HCEC 1CT (cell line): ENCODE measurements at regions not wholly inside any gene's neighbourhood (a gene's known extent, or its start where the extent isn't known, plus 50 kb on each side); places are given as distances from the start of the nearest gene placed in this dataset.

Experiments used
- DNase-seq: peaks from one replicate; pipeline ENCODE4 v3.0.0-alpha.2; 2017

GRCh38 chr1:239539051-239539450 is 152.7 kb downstream of the CHRM3 start:
- DNase-seq: no peak

- no peak for DNase-seq
Observed at GRCh38 chr1:239539812-239540211, 153.4 kb downstream of the CHRM3 start.

- no peak for DNase-seq
Observed at GRCh38 chr1:239543873-239544272, 157.5 kb downstream of the CHRM3 start.

GRCh38 chr1:239545466-239545865 is 159.1 kb downstream of the CHRM3 start:
- no peak for DNase-seq

- no peak for DNase-seq
Observed at GRCh38 chr1:239547987-239548386, 161.6 kb downstream of the CHRM3 start.

GRCh38 chr1:239550178-239550577 is 163.8 kb downstream of the CHRM3 start:
- no peak for DNase-seq

GRCh38 chr1:239555350-239555749 is 169.0 kb downstream of the CHRM3 start:
- DNase-seq: no peak

- no peak for DNase-seq
Observed at GRCh38 chr1:239558559-239558958, 172.2 kb downstream of the CHRM3 start.

GRCh38 chr1:239558991-239559390 is 172.6 kb downstream of the CHRM3 start:
- no peak for DNase-seq

GRCh38 chr1:239560921-239561320 is 174.6 kb downstream of the CHRM3 start:
- DNase-seq: no peak

- no peak for DNase-seq
Observed at GRCh38 chr1:239562095-239562494, 175.7 kb downstream of the CHRM3 start.

- no peak for DNase-seq
Observed at GRCh38 chr1:239563681-239564080, 177.3 kb downstream of the CHRM3 start.

- DNase-seq: no peak
Observed at GRCh38 chr1:239566074-239566473, 179.7 kb downstream of the CHRM3 start.

GRCh38 chr1:239570878-239571277 is 184.5 kb downstream of the CHRM3 start:
- DNase-seq: no peak

GRCh38 chr1:239572183-239572582 is 185.8 kb downstream of the CHRM3 start:
- DNase-seq: no peak

GRCh38 chr1:239574112-239574511 is 187.7 kb downstream of the CHRM3 start:
- no peak for DNase-seq

- DNase-seq: no peak
Observed at GRCh38 chr1:239575113-239575512, 188.7 kb downstream of the CHRM3 start.

- no peak for DNase-seq
Observed at GRCh38 chr1:239583536-239583935, 197.2 kb downstream of the CHRM3 start.

GRCh38 chr1:239586128-239586527 is 199.8 kb downstream of the CHRM3 start:
- DNase-seq: no peak

- no peak for DNase-seq
Observed at GRCh38 chr1:239587066-239587465, 200.7 kb downstream of the CHRM3 start.

GRCh38 chr1:239587574-239588369 is 201.4 kb downstream of the CHRM3 start:
- no peak for DNase-seq

- DNase-seq: no peak
Observed at GRCh38 chr1:239590556-239590955, 204.2 kb downstream of the CHRM3 start.

GRCh38 chr1:239593527-239593926 is 207.2 kb downstream of the CHRM3 start:
- no peak for DNase-seq

- DNase-seq: no peak
Observed at GRCh38 chr1:239600588-239600987, 214.2 kb downstream of the CHRM3 start.

GRCh38 chr1:239601108-239601507 is 214.7 kb downstream of the CHRM3 start:
- no peak for DNase-seq
